Cardiac muscle cell (in vitro differentiated cells and primary cell): ENCODE measurements at regions not wholly inside any gene's neighbourhood (a gene's known extent, or its start where the extent isn't known, plus 50 kb on each side); places are given as distances from the start of the nearest gene placed in this dataset.

Experiments used
- DNase-seq, 2 donors: peaks; one replicate each; pipeline versions ENCODE4 v3.0.0 to v3.0.0-alpha.2; 2010 to 2017; ENCODE audit warnings: low read depth in 1 of 2, low spot score in 1 of 2
- H3K27ac ChIP-seq: fragments of 200-600 bp; sonication (generic); 2 replicates; pipeline ENCODE4 v1.5.1; 2016
- H3K27me3 ChIP-seq: fragments of 200-600 bp; sonication (generic); 2 replicates; pipeline ENCODE4 v1.6.0; 2016; ENCODE audit warnings: control low read depth
- H3K36me3 ChIP-seq: fragments of 200-600 bp; sonication (generic); 2 replicates; pipeline ENCODE4 v1.5.1; 2016; ENCODE audit warnings: control low read depth
- H3K4me1 ChIP-seq: fragments of 200-600 bp; sonication (generic); 2 replicates; pipeline ENCODE4 v1.8.1; 2017; ENCODE audit warnings: low read depth, mild to moderate bottlenecking, mixed run types
- H3K4me3 ChIP-seq: fragments of 200-600 bp; sonication (generic); 2 replicates; pipeline ENCODE4 v1.5.1; 2016; ENCODE audit warnings: mild to moderate bottlenecking
- H3K9me3 ChIP-seq: fragments of 200-600 bp; sonication (generic); 2 replicates; pipeline ENCODE4 v1.5.1; 2017; ENCODE audit warnings: low read depth, mild to moderate bottlenecking, control low read depth
- CTCF ChIP-seq: IDR thresholded peaks from 2 replicates; pipeline ENCODE4 v1.5.1; 2012; ENCODE audit warnings: low read depth, mild to moderate bottlenecking, low read length

- Histone ChIP-seq H3K27ac (no peak overlapping the region), H3K4me1 (no peaks in the 10 kb centered on the region), H3K9me3 (no peaks in the 10 kb centered on the region), H3K36me3 (no peaks in the 10 kb centered on the region), H3K4me3 (no peak overlapping the region), H3K27me3 (peaks cover 59% of the 10 kb centered on the region)
- TF ChIP-seq CTCF = no peak
- peak in 1 of 2 donors; percentile 53 for DNase-seq
Observed at GRCh38 chr4:129364747-129365452, 268.9 kb downstream of the C4orf33 start.

GRCh38 chr4:129369361-129370010, 273.5 kb downstream of the C4orf33 start:
- TF ChIP-seq CTCF = no peak
- no peaks in the 10 kb centered on the region for H3K36me3 ChIP-seq

GRCh38 chr4:129371065-129371464, 275.1 kb downstream of the C4orf33 start:
- no peaks in the 10 kb centered on the region for H3K4me1 ChIP-seq
- H3K4me3 ChIP-seq = no peak overlapping the region
- no peaks in the 10 kb centered on the region for H3K9me3 ChIP-seq
- no peak overlapping the region for H3K27ac ChIP-seq
- H3K27me3 ChIP-seq = peaks cover 95% of the 10 kb centered on the region
- H3K36me3 ChIP-seq = no peaks in the 10 kb centered on the region
- DNase-seq = no peak
- no peak for TF ChIP-seq CTCF

More at GRCh38 chr4:129369361-129370010, 273.5 kb downstream of the C4orf33 start:
- H3K27ac ChIP-seq = no peak overlapping the region
- DNase-seq = no peak
- no peak overlapping the region for H3K4me3 ChIP-seq
- peaks cover 89% of the 10 kb centered on the region for H3K27me3 ChIP-seq
- H3K9me3 ChIP-seq = no peaks in the 10 kb centered on the region
- no peaks in the 10 kb centered on the region for H3K4me1 ChIP-seq

DNA sequence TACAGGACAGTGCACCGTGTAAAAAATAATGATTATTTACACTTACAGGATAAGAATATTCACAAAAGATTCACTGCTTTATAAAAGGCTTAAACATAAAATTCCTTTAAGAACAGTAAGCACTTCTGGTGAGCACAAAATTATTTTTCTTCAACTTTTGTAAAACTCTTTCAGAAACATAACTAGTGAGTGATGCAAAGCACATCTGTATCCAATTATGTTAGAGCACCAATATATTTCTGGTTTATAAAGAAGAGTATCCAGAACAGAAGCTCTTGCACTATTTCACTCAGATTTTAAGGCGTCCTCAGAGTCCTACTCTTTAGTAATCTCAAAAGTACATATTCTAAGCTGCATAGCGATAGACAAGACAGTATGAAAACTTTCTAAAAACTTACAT, 276.0 kb downstream of the C4orf33 start:
- TF ChIP-seq CTCF = no peak

GRCh38 chr4:129377131-129377845, 281.3 kb downstream of the C4orf33 start:
- TF ChIP-seq CTCF = no peak
- no peak overlapping the region for H3K4me3 ChIP-seq
- DNase-seq = no peak

More for the DNA sequence above, 276.0 kb downstream of the C4orf33 start:
- no peaks in the 10 kb centered on the region for H3K9me3 ChIP-seq
- H3K4me3 ChIP-seq = no peak overlapping the region
- no peak overlapping the region for H3K27ac ChIP-seq
- no peaks in the 10 kb centered on the region for H3K36me3 ChIP-seq
- H3K27me3 ChIP-seq = peaks cover 89% of the 10 kb centered on the region
- DNase-seq = no peak
- H3K4me1 ChIP-seq = no peaks in the 10 kb centered on the region

More at GRCh38 chr4:129377131-129377845, 281.3 kb downstream of the C4orf33 start:
- Histone ChIP-seq H3K27ac (no peak overlapping the region), H3K4me1 (no peaks in the 10 kb centered on the region), H3K27me3 (peaks cover 71% of the 10 kb centered on the region), H3K9me3 (no peaks in the 10 kb centered on the region), H3K36me3 (no peaks in the 10 kb centered on the region)
